Trophoblast cell (in vitro differentiated cells and primary cell): ENCODE measurements at regions not wholly inside any gene's neighbourhood (a gene's known extent, or its start where the extent isn't known, plus 50 kb on each side); places are given as distances from the start of the nearest gene placed in this dataset.
A peak's percentile ranks its signal among the peaks of the same experiment; 100 is the strongest.

Source experiments
- DNase-seq, 2 donors: peaks; one replicate each; pipeline ENCODE4 v3.0.0-alpha.2; 2016
- H2AFZ ChIP-seq: 2 replicates; pipeline ENCODE4 v1.6.1; 2013; ENCODE audit warnings: low read length, moderate library complexity, mild to moderate bottlenecking; ENCODE audit not compliant: insufficient read depth, poor library complexity
- H2AK5ac ChIP-seq: 2 replicates; pipeline ENCODE4 v1.6.1; 2013; ENCODE audit warnings: mild to moderate bottlenecking, low read length
- H2BK120ac ChIP-seq: 2 replicates; pipeline ENCODE4 v1.6.1; 2013; ENCODE audit warnings: low read length, mild to moderate bottlenecking, moderate library complexity; ENCODE audit not compliant: insufficient read depth, poor library complexity
- H2BK12ac ChIP-seq: 2 replicates; pipeline ENCODE4 v1.6.1; 2013; ENCODE audit warnings: mild to moderate bottlenecking, low read length, moderate library complexity
- H2BK5ac ChIP-seq: 2 replicates; pipeline ENCODE4 v1.6.1; 2013; ENCODE audit warnings: low read length, low read depth, moderate library complexity, mild to moderate bottlenecking; ENCODE audit not compliant: poor library complexity
- H3K14ac ChIP-seq: 2 replicates; pipeline ENCODE4 v1.6.1; 2013; ENCODE audit warnings: mild to moderate bottlenecking, low read length
- H3K18ac ChIP-seq: 2 replicates; pipeline ENCODE4 v1.6.1; 2013; ENCODE audit warnings: mild to moderate bottlenecking, low read length
- H3K23ac ChIP-seq: 2 replicates; pipeline ENCODE4 v1.6.1; 2013; ENCODE audit warnings: low read length
- H3K27ac ChIP-seq: 2 replicates; pipeline ENCODE4 v1.5.1; 2013; ENCODE audit warnings: low read depth, mild to moderate bottlenecking, inconsistent platforms, low read length, moderate library complexity
- H3K27me3 ChIP-seq: 2 replicates; pipeline ENCODE4 v1.6.1; 2013; ENCODE audit warnings: inconsistent platforms, mild to moderate bottlenecking, low read length, moderate library complexity; ENCODE audit not compliant: insufficient read depth
- H3K36me3 ChIP-seq, 2 experiments: 1 replicate in 1 of 2; 2 replicates in 1 of 2; pipeline ENCODE4 v1.6.1; 2013; ENCODE audit warnings: low read length in 2 of 2, mild to moderate bottlenecking in 2 of 2, moderate library complexity in 1 of 2; ENCODE audit not compliant: insufficient read depth in 2 of 2, control insufficient read depth in 1 of 2
- H3K4ac ChIP-seq: 2 replicates; pipeline ENCODE4 v1.6.1; 2013; ENCODE audit warnings: low read depth, mild to moderate bottlenecking, low read length, moderate library complexity
- H3K4me1 ChIP-seq, 2 experiments: 1 replicate in 1 of 2; 2 replicates in 1 of 2; pipeline ENCODE4 v1.6.1; 2013; ENCODE audit warnings: low read length in 2 of 2, mild to moderate bottlenecking in 2 of 2, moderate library complexity in 1 of 2; ENCODE audit not compliant: insufficient read depth in 2 of 2, control insufficient read depth in 1 of 2
- H3K4me2 ChIP-seq: 2 replicates; pipeline ENCODE4 v1.6.1; 2013; ENCODE audit warnings: inconsistent platforms, mild to moderate bottlenecking, low read length, moderate library complexity
- H3K4me3 ChIP-seq: 2 replicates; pipeline ENCODE4 v1.5.1; 2013; ENCODE audit warnings: mild to moderate bottlenecking, low read depth, low read length, inconsistent platforms
- H3K79me1 ChIP-seq: one replicate; pipeline ENCODE4 v1.6.1; 2013; ENCODE audit warnings: low read length
- H3K79me2 ChIP-seq: 2 replicates; pipeline ENCODE4 v1.6.1; 2013; ENCODE audit warnings: low read length, mild to moderate bottlenecking; ENCODE audit not compliant: control insufficient read depth, insufficient read depth, poor library complexity
- H3K9ac ChIP-seq: 2 replicates; pipeline ENCODE4 v1.6.1; 2013; ENCODE audit warnings: mild to moderate bottlenecking, low read length
- H3K9me3 ChIP-seq: 2 replicates; pipeline ENCODE4 v1.6.1; 2013; ENCODE audit warnings: low read depth, mild to moderate bottlenecking, control low read depth, inconsistent platforms, low read length; ENCODE audit not compliant: insufficient read depth
- H4K12ac ChIP-seq: 2 replicates; pipeline ENCODE4 v1.6.1; 2013; ENCODE audit warnings: low read depth, mild to moderate bottlenecking, low read length, moderate library complexity
- H4K8ac ChIP-seq: 2 replicates; pipeline ENCODE4 v1.6.1; 2013; ENCODE audit warnings: low read depth, mild to moderate bottlenecking, low read length, moderate library complexity
- H4K91ac ChIP-seq: one replicate; pipeline ENCODE4 v1.6.1; 2013; ENCODE audit warnings: low read depth, mild to moderate bottlenecking, low read length, moderate library complexity
- WGBS: extraction: QIAGEN DNeasy Blood & Tissue Kit; methylation state at CpG from one replicate; pipeline ENCODE4 v1.1.7; 2013; ENCODE audit warnings: missing lambda C conversion rate; ENCODE audit not compliant: insufficient read length, insufficient coverage; ENCODE audit errors: extremely low coverage; 5-methylcytosine and 5-hydroxymethylcytosine counted together

DNA sequence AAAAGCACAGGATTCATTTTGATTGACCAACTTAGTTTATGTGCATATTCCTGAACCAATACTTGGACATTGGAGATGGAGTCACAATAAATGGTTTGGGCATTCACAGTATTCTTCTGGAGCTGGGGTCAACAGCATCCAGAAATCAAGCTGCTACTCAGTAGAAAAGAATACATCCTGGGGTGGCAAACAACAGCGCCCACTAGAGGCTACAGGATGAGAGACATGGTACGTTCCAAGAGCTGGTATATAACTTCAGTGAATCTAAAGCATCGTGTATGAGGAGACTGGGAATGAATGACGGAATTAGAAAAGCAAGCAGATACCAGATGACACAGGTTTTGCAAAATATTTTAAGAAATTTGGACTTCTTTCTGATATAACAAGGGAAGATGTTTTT lies 142.9 kb upstream of the FIGN start:
- no peaks in the 10 kb centered on the region for H3K36me3 ChIP-seq
- peaks cover 3 to 4% of the 10 kb centered on the region in 2 experiments for H3K4me1 ChIP-seq
- no peak overlapping the region for H3K4me2 ChIP-seq
- no peak overlapping the region for H4K12ac ChIP-seq
- H4K91ac ChIP-seq = no peak overlapping the region
- H2BK120ac ChIP-seq = no peak overlapping the region
- no peak overlapping the region for H3K9ac ChIP-seq
- no peak overlapping the region for H2AK5ac ChIP-seq
- no peak overlapping the region for H3K18ac ChIP-seq
- H3K79me2 ChIP-seq = no peaks in the 10 kb centered on the region
- H3K23ac ChIP-seq = no peak overlapping the region
- DNase-seq = peak; percentile 32 to 62
- no CpG with 5 or more reads among the region's 4 CpGs for WGBS
- no peak overlapping the region for H2BK5ac ChIP-seq
- H3K14ac ChIP-seq = no peak overlapping the region
- H4K8ac ChIP-seq = no peak overlapping the region
- no peak overlapping the region for H3K4ac ChIP-seq
- no peaks in the 10 kb centered on the region for H3K9me3 ChIP-seq
- H3K27ac ChIP-seq = no peak overlapping the region
- H3K4me3 ChIP-seq = no peak overlapping the region
- H3K27me3 ChIP-seq = no peaks in the 10 kb centered on the region
- peaks cover 3% of the 10 kb centered on the region for H3K79me1 ChIP-seq
- no peak overlapping the region for H2BK12ac ChIP-seq
- H2AFZ ChIP-seq = no peak overlapping the region

DNA sequence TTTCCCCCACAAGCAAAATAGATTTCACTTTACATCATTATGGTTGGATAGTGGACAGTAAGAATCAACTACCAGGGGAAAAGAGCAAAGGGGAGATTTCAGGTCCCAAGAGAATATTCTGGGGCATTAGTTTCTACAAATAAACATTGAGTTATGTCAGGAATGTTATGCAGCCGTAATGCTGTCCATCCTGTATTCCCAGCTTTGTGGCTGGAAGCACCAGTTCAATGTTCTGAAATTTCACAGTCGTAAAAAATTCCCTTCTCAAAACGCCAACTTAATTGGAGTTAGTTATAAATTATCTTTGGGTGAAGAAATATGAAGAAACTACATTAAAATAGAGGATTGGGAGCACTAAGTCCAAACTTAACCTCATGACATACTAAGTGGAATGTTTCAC lies 141.5 kb upstream of the FIGN start:
- H3K4me1 ChIP-seq = peaks cover 3 to 4% of the 10 kb centered on the region in 2 experiments
- no peak overlapping the region for H3K18ac ChIP-seq
- no peaks in the 10 kb centered on the region for H3K9me3 ChIP-seq
- H3K9ac ChIP-seq = no peak overlapping the region
- no peak overlapping the region for H4K12ac ChIP-seq
- no peak overlapping the region for H4K8ac ChIP-seq
- H2AK5ac ChIP-seq = no peak overlapping the region
- no peak overlapping the region for H3K4ac ChIP-seq
- H3K14ac ChIP-seq = no peak overlapping the region
- no peak overlapping the region for H2BK5ac ChIP-seq
- no peak overlapping the region for H2BK12ac ChIP-seq
- no peak overlapping the region for H2AFZ ChIP-seq
- H3K27me3 ChIP-seq = no peaks in the 10 kb centered on the region
- H3K27ac ChIP-seq = no peak overlapping the region
- whole genome bisulfite sequencing = no CpG with 5 or more reads among the region's 3 CpGs
- no peaks in the 10 kb centered on the region for H3K79me2 ChIP-seq
- no peak overlapping the region for H4K91ac ChIP-seq
- DNase-seq = peak; percentile 44 to 74
- no peaks in the 10 kb centered on the region for H3K36me3 ChIP-seq
- peaks cover 3% of the 10 kb centered on the region for H3K79me1 ChIP-seq
- no peak overlapping the region for H3K4me2 ChIP-seq
- H3K4me3 ChIP-seq = no peak overlapping the region
- H2BK120ac ChIP-seq = no peak overlapping the region
- no peak overlapping the region for H3K23ac ChIP-seq

DNA sequence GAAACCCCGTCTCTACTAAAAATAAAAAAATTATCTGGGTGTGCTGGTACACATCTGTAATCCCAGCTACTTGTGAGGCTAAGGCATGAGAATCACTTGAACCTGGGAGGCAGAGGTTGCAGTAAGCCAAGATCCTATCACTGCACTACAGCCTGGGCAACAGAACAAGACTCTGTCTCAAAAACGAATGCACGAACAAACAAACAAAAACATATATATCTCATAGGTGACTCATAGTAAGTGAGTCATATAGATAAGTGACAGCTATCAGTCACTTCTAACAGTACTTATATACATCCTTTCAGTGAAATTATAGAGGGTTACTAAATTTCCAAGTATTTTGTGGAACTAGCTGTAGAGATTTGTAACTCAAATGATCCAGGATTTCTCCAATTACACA lies 127.3 kb upstream of the FIGN start:
- no peak overlapping the region for H3K18ac ChIP-seq
- no peaks in the 10 kb centered on the region for H3K36me3 ChIP-seq
- no peak overlapping the region for H2BK12ac ChIP-seq
- no peaks in the 10 kb centered on the region for H3K9me3 ChIP-seq
- peak; percentile 29 to 69 for DNase-seq
- H3K14ac ChIP-seq = no peak overlapping the region
- no peak overlapping the region for H4K12ac ChIP-seq
- no CpG with 5 or more reads among the region's 3 CpGs for WGBS
- H3K23ac ChIP-seq = no peak overlapping the region
- H3K4ac ChIP-seq = no peak overlapping the region
- no peak overlapping the region for H3K4me3 ChIP-seq
- no peak overlapping the region for H2AK5ac ChIP-seq
- H4K8ac ChIP-seq = no peak overlapping the region
- no peak overlapping the region for H3K4me2 ChIP-seq
- H4K91ac ChIP-seq = no peak overlapping the region
- H2BK120ac ChIP-seq = no peak overlapping the region
- no peak overlapping the region for H2AFZ ChIP-seq
- H3K27me3 ChIP-seq = no peaks in the 10 kb centered on the region
- no peaks in the 10 kb centered on the region for H3K4me1 ChIP-seq
- no peak overlapping the region for H2BK5ac ChIP-seq
- no peak overlapping the region for H3K27ac ChIP-seq
- H3K9ac ChIP-seq = no peak overlapping the region
- H3K79me1 ChIP-seq = no peaks in the 10 kb centered on the region
- no peaks in the 10 kb centered on the region for H3K79me2 ChIP-seq

DNA sequence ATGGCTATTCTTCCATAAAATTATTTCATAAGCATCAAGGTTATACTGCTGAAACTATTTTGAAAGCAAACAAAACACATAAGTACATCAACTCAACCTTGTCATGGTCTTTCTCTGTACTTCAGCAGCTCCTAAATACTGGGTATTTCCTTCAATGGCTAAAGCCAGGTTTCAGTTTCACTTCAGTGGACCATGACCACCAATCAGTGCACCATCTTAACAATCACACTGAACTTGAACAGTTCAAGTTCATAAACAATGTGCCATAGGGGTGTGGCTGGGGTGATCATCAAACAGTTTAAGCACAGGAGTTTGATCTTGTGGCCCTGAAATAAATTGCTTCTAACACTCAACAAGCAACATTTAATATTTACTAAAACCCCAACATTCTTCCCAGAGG lies 124.1 kb upstream of the FIGN start:
- no peaks in the 10 kb centered on the region for H3K27me3 ChIP-seq
- H4K91ac ChIP-seq = no peak overlapping the region
- no peaks in the 10 kb centered on the region for H3K79me1 ChIP-seq

More for the DNA sequence above, 124.1 kb upstream of the FIGN start:
- no peaks in the 10 kb centered on the region for H3K9me3 ChIP-seq
- H2AFZ ChIP-seq = no peak overlapping the region
- no peaks in the 10 kb centered on the region for H3K4me1 ChIP-seq
- H2BK12ac ChIP-seq = no peak overlapping the region
- no peak overlapping the region for H3K14ac ChIP-seq
- DNase-seq = no peak
- no peak overlapping the region for H3K18ac ChIP-seq
- no peaks in the 10 kb centered on the region for H3K36me3 ChIP-seq
- no peak overlapping the region for H4K12ac ChIP-seq
- H3K79me2 ChIP-seq = no peaks in the 10 kb centered on the region
- H2AK5ac ChIP-seq = no peak overlapping the region
- H3K4ac ChIP-seq = no peak overlapping the region
- no peak overlapping the region for H3K4me3 ChIP-seq
- no peak overlapping the region for H2BK5ac ChIP-seq
- no peak overlapping the region for H2BK120ac ChIP-seq
- H4K8ac ChIP-seq = no peak overlapping the region
- no peak overlapping the region for H3K9ac ChIP-seq
- H3K27ac ChIP-seq = no peak overlapping the region
- no peak overlapping the region for H3K23ac ChIP-seq
- H3K4me2 ChIP-seq = no peak overlapping the region
